A549 (cell line): ENCODE measurements at regions not wholly inside any gene's neighbourhood (a gene's known extent, or its start where the extent isn't known, plus 50 kb on each side); places are given as distances from the start of the nearest gene placed in this dataset.
A peak's percentile ranks its signal among the peaks of the same experiment; 100 is the strongest.

ENCODE experiments used
- ATAC-seq, 2 experiments: fragments of 200-7000 bp in 1 of 2; fragments of >200 bp in 1 of 2; cut with Nextera tagmentation in 1 of 2; cut with Tn5 transposase in 1 of 2; 3 replicates each; pipeline versions ENCODE4 v1.8.0 to v1.9.1; 2018 to 2020; ENCODE audit warnings: mild to moderate bottlenecking in 1 of 2, moderate library complexity in 1 of 2
- CTCF ChIA-PET: fragments of 300-600 bp; sonication (Branson Sonifier 250); formaldehyde crosslinking; extraction: SDS; loops from one replicate; lab custom pipeline; 2021; ENCODE audit warnings: antibody characterized with exemption, inconsistent platforms; lab: Yijun Ruan, JAX
- POLR2A ChIA-PET: fragments of 350-600 bp; formaldehyde crosslinking; extraction: SDS; loops from one replicate; lab custom pipeline; 2021; ENCODE audit warnings: antibody characterized with exemption, inconsistent platforms; lab: Yijun Ruan, JAX
- DNase-seq, 2 experiments: peaks; one replicate each; pipeline versions ENCODE4 v3.0.0 to v3.0.0-alpha.2; 2011 to 2016; ENCODE audit warnings: low read depth in 1 of 2, low spot score in 1 of 2
- FAIRE-seq: peaks from 2 replicates; lab custom pipeline; 2011; peaks lifted over from hg19 to GRCh38; lab: Jason Lieb, UNC
- H3K27ac ChIP-seq, 2 experiments: fragments of >200 bp; sonication (Bioruptor Twin); formaldehyde crosslinking; 3 replicates each; pipeline ENCODE4 v1.5.1; 2016 to 2017
- H3K4me1 ChIP-seq: fragments of >200 bp; sonication (Bioruptor Twin); formaldehyde crosslinking; 3 replicates; pipeline ENCODE4 v1.6.1; 2016
- H3K4me2 ChIP-seq: fragments of >200 bp; sonication (Bioruptor Twin); formaldehyde crosslinking; 3 replicates; pipeline ENCODE4 v1.6.1; 2016
- H3K4me3 ChIP-seq: fragments of >200 bp; sonication (Bioruptor Twin); formaldehyde crosslinking; 3 replicates; pipeline ENCODE4 v1.5.1; 2016
- H3K9me3 ChIP-seq: fragments of >200 bp; sonication (Bioruptor Twin); formaldehyde crosslinking; 3 replicates; pipeline ENCODE4 v1.6.1; 2016
- EHMT2 ChIP-seq: fragments of 200-600 bp; sonication (generic); IDR thresholded peaks from 2 replicates; pipeline ENCODE4 v1.6.1; 2016; ENCODE audit warnings: antibody characterized with exemption, low read depth, mild to moderate bottlenecking, moderate library complexity
- EP300 ChIP-seq, 2 experiments: fragments of >200 bp; sonication (Bioruptor Twin); formaldehyde crosslinking; IDR thresholded peaks; 2 replicates in 1 of 2; 3 replicates in 1 of 2; pipeline ENCODE4 v1.6.1; 2016 to 2017
- FOSB ChIP-seq: fragments of 250-450 bp; sonication (Bioruptor Pico); IDR thresholded peaks from 2 replicates; pipeline ENCODE4 v1.5.0; 2020; ENCODE audit warnings: mild to moderate bottlenecking, moderate library complexity
- FOXS1 ChIP-seq: fragments of 250-450 bp; sonication (Bioruptor Pico); IDR thresholded peaks from 2 replicates; pipeline ENCODE4 v1.5.0; 2020; ENCODE audit warnings: mild to moderate bottlenecking, moderate library complexity
- GATA3 ChIP-seq: IDR thresholded peaks from 2 replicates; pipeline ENCODE4 v1.6.1; 2012; ENCODE audit warnings: borderline replicate concordance
- HDAC2 ChIP-seq: fragments of 200-600 bp; sonication (generic); IDR thresholded peaks from 2 replicates; pipeline ENCODE4 v1.6.1; 2016
- HEYL ChIP-seq: fragments of 250-450 bp; sonication (Bioruptor Pico); IDR thresholded peaks from 2 replicates; pipeline ENCODE4 v1.8.0; 2021; ENCODE audit warnings: mild to moderate bottlenecking, moderate library complexity
- HOXB13 ChIP-seq: fragments of 250-450 bp; sonication (Bioruptor Pico); IDR thresholded peaks from 2 replicates; pipeline ENCODE4 v1.5.0; 2020; ENCODE audit warnings: low read depth, mild to moderate bottlenecking, moderate library complexity
- JUN ChIP-seq, 2 experiments: fragments of >200 bp; sonication (Bioruptor Twin); formaldehyde crosslinking; IDR thresholded peaks; 2 replicates in 1 of 2; 3 replicates in 1 of 2; pipeline ENCODE4 v1.6.1; 2016 to 2017
- KDM1A ChIP-seq: fragments of 200-600 bp; sonication (generic); IDR thresholded peaks from 2 replicates; pipeline ENCODE4 v1.6.1; 2016; ENCODE audit warnings: low read depth, mild to moderate bottlenecking
- MAFK ChIP-seq: fragments of 450-650 bp; IDR thresholded peaks from 2 replicates; pipeline ENCODE4 v1.6.1; 2014; ENCODE audit not compliant: partially characterized antibody
- NPAS2 ChIP-seq: fragments of 250-450 bp; sonication (Bioruptor Pico); IDR thresholded peaks from 2 replicates; pipeline ENCODE4 v1.8.0; 2022; ENCODE audit warnings: mild to moderate bottlenecking, moderate library complexity, borderline replicate concordance
- POLR2A ChIP-seq: IDR thresholded peaks from 2 replicates; pipeline ENCODE4 v1.6.1; 2012; ENCODE audit warnings: mild to moderate bottlenecking, low read length
- POLR2AphosphoS2 ChIP-seq: conservative IDR thresholded peaks from 2 replicates; pipeline ENCODE4 v1.6.1; 2012; ENCODE audit warnings: low read length, improper control_type of control experiment, inconsistent platforms
- RCOR1 ChIP-seq: fragments of 150-350 bp; IDR thresholded peaks from 2 replicates; pipeline ENCODE4 v1.6.1; 2014; ENCODE audit warnings: antibody characterized with exemption, low read length, low read depth
- REST ChIP-seq: fragments of 200-600 bp; sonication (generic); IDR thresholded peaks from 2 replicates; pipeline ENCODE4 v1.6.1; 2016; ENCODE audit warnings: antibody characterized with exemption, mild to moderate bottlenecking, moderate library complexity
- RFX5 ChIP-seq: fragments of 450-650 bp; IDR thresholded peaks from 2 replicates; pipeline ENCODE4 v1.7.1; 2014; ENCODE audit warnings: antibody characterized with exemption, mild to moderate bottlenecking, moderate library complexity
- TP53 ChIP-seq: fragments of 250-450 bp; sonication (Bioruptor Pico); IDR thresholded peaks from 2 replicates; pipeline ENCODE4 v1.5.0; 2021; ENCODE audit warnings: mild to moderate bottlenecking, moderate library complexity
- ZC3H11A ChIP-seq: fragments of 450-650 bp; IDR thresholded peaks from 2 replicates; pipeline ENCODE4 v1.6.1; 2014; ENCODE audit warnings: antibody characterized with exemption, mild to moderate bottlenecking
- ZFP36 ChIP-seq: fragments of 450-650 bp; IDR thresholded peaks from 2 replicates; pipeline ENCODE4 v1.6.1; 2014; ENCODE audit warnings: borderline replicate concordance; ENCODE audit not compliant: partially characterized antibody
- WGBS: methylation state at CpG from one replicate; pipeline ENCODE4 v1.1.6; 2017; ENCODE audit errors: missing lambda C conversion rate; 5-methylcytosine and 5-hydroxymethylcytosine counted together
- TF ChIP-seq, protein P1 (sequence below): IDR thresholded peaks from 2 replicates; pipeline ENCODE4 v1.6.1; 2012
- TF ChIP-seq, protein P2 (sequence below): fragments of >200 bp; sonication (Bioruptor Twin); formaldehyde crosslinking; IDR thresholded peaks from 3 replicates; pipeline ENCODE4 v1.5.1; 2016
- TF ChIP-seq, protein P3 (sequence below): fragments of 150-350 bp; IDR thresholded peaks from 2 replicates; pipeline ENCODE4 v1.6.1; 2014; ENCODE audit warnings: low read depth, mild to moderate bottlenecking, low read length
- TF ChIP-seq, protein P4 (sequence below): fragments of >200 bp; sonication (Bioruptor Twin); formaldehyde crosslinking; IDR thresholded peaks from 2 replicates; pipeline ENCODE4 v1.6.1; 2016
- TF ChIP-seq, protein P5 (sequence below): IDR thresholded peaks from 2 replicates; pipeline ENCODE4 v1.6.1; 2012; ENCODE audit warnings: low read depth, borderline replicate concordance

GRCh38 chr4:64712590-64712989 is 303.3 kb upstream of the TECRL start:
- H3K4me3 ChIP-seq, result no peak overlapping the region
- ChIA-PET POLR2A (no interaction called here), CTCF (no interaction called here)
- no peak for FAIRE-seq
- DNase-seq, result no peak
- H3K9me3 ChIP-seq, result no peaks in the 10 kb centered on the region
- TF ChIP-seq FOXS1 (CRISPR knock-in tag) (no peak), TP53 (no peak), NPAS2 (CRISPR knock-in tag) (no peak), POLR2A (no peak), ZFP36 (no peak), FOSB (CRISPR knock-in tag) (no peak), POLR2AphosphoS2 (no peak)
- TF ChIP-seq, protein P1, sequence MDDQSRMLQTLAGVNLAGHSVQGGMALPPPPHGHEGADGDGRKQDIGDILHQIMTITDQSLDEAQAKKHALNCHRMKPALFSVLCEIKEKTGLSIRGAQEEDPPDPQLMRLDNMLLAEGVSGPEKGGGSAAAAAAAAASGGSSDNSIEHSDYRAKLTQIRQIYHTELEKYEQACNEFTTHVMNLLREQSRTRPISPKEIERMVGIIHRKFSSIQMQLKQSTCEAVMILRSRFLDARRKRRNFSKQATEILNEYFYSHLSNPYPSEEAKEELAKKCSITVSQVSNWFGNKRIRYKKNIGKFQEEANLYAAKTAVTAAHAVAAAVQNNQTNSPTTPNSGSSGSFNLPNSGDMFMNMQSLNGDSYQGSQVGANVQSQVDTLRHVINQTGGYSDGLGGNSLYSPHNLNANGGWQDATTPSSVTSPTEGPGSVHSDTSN, result no peak
- TF ChIP-seq, protein P2, sequence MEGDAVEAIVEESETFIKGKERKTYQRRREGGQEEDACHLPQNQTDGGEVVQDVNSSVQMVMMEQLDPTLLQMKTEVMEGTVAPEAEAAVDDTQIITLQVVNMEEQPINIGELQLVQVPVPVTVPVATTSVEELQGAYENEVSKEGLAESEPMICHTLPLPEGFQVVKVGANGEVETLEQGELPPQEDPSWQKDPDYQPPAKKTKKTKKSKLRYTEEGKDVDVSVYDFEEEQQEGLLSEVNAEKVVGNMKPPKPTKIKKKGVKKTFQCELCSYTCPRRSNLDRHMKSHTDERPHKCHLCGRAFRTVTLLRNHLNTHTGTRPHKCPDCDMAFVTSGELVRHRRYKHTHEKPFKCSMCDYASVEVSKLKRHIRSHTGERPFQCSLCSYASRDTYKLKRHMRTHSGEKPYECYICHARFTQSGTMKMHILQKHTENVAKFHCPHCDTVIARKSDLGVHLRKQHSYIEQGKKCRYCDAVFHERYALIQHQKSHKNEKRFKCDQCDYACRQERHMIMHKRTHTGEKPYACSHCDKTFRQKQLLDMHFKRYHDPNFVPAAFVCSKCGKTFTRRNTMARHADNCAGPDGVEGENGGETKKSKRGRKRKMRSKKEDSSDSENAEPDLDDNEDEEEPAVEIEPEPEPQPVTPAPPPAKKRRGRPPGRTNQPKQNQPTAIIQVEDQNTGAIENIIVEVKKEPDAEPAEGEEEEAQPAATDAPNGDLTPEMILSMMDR, result no peak
- 45% methylated on average over 8 of the region's 8 CpGs for WGBS
- H3K4me1 ChIP-seq, result no peaks in the 10 kb centered on the region
- H3K4me2 ChIP-seq, result no peak overlapping the region
- ATAC-seq, result no peak
- H3K27ac ChIP-seq, result no peak overlapping the region

GRCh38 chr4:64705989-64706388 is 296.7 kb upstream of the TECRL start:
- DNase-seq (no peak), ATAC-seq (no peak), FAIRE-seq (no peak)
- CTCF ChIA-PET, result no interaction called here
- H3K4me2 ChIP-seq, result no peak overlapping the region
- no peak overlapping the region for H3K27ac ChIP-seq
- TF ChIP-seq MAFK (peak; percentile 17), EHMT2 (no peak)
- POLR2A ChIA-PET, result no interaction called here
- no peaks in the 10 kb centered on the region for H3K9me3 ChIP-seq
- no peak overlapping the region for H3K4me3 ChIP-seq
- no peaks in the 10 kb centered on the region for H3K4me1 ChIP-seq
- 69% methylated on average over 3 of the region's 3 CpGs for WGBS

DNA sequence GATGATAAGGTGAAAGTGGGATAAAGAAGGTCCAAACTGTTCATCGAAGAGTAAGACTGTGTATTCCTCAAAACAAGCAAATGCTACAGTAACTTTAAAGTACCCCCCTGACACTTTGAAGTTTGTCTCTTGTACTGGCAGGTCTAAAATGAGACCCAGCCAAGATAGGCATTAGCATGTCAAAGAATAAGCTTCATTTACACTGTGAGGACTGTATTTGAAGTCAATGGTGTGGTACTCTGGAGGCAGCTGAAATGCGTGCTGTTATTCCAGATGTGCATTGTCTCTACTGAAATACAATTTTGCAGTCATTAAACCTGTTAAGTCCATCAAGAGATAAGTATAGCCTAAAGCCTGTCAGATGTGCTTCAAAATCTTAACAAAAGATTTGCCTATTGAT is 288.9 kb upstream of the TECRL start:
- WGBS, result 24% methylated on average over 2 of the region's 2 CpGs
- no peak for FAIRE-seq

GRCh38 chr4:64682946-64683345 is 273.7 kb upstream of the TECRL start:
- DNase-seq, result no peak
- no peak for FAIRE-seq
- TF ChIP-seq REST, result no peak
- no peak for TF ChIP-seq RFX5
- TF ChIP-seq HOXB13 (CRISPR knock-in tag), result no peak
- no peak for TF ChIP-seq POLR2AphosphoS2
- TF ChIP-seq, protein P3, sequence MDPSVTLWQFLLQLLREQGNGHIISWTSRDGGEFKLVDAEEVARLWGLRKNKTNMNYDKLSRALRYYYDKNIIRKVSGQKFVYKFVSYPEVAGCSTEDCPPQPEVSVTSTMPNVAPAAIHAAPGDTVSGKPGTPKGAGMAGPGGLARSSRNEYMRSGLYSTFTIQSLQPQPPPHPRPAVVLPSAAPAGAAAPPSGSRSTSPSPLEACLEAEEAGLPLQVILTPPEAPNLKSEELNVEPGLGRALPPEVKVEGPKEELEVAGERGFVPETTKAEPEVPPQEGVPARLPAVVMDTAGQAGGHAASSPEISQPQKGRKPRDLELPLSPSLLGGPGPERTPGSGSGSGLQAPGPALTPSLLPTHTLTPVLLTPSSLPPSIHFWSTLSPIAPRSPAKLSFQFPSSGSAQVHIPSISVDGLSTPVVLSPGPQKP, result no peak
- no peak for TF ChIP-seq FOSB (CRISPR knock-in tag)
- no peak for TF ChIP-seq HEYL (CRISPR knock-in tag)
- TF ChIP-seq GATA3, result no peak
- TF ChIP-seq KDM1A, result no peak
- no peak for TF ChIP-seq ZC3H11A
- TF ChIP-seq JUN (IDR thresholded peaks at IDR 0.05), result no peak
- TF ChIP-seq, protein P4, sequence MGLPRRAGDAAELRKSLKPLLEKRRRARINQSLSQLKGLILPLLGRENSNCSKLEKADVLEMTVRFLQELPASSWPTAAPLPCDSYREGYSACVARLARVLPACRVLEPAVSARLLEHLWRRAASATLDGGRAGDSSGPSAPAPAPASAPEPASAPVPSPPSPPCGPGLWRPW, result no peak
- TF ChIP-seq, protein P5, sequence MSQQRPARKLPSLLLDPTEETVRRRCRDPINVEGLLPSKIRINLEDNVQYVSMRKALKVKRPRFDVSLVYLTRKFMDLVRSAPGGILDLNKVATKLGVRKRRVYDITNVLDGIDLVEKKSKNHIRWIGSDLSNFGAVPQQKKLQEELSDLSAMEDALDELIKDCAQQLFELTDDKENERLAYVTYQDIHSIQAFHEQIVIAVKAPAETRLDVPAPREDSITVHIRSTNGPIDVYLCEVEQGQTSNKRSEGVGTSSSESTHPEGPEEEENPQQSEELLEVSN, result no peak
- TF ChIP-seq EP300 (IDR thresholded peaks at IDR 0.05), result no peak
- no peak for TF ChIP-seq HDAC2
- TF ChIP-seq POLR2A, result no peak
- no peaks in the 10 kb centered on the region for H3K9me3 ChIP-seq
- ATAC-seq, result no peak
- CTCF ChIA-PET, result no interaction called here
- no peak overlapping the region for H3K4me2 ChIP-seq
- POLR2A ChIA-PET, result no interaction called here
- 34% methylated on average over 4 of the region's 4 CpGs for WGBS
- no peaks in the 10 kb centered on the region for H3K4me1 ChIP-seq
- no peak overlapping the region for H3K27ac ChIP-seq
- H3K4me3 ChIP-seq, result no peak overlapping the region

More for the DNA sequence above, 288.9 kb upstream of the TECRL start:
- no peak for ATAC-seq
- no peak overlapping the region for H3K4me3 ChIP-seq
- no peaks in the 10 kb centered on the region for H3K9me3 ChIP-seq
- POLR2A ChIA-PET, result no interaction called here
- TF ChIP-seq RCOR1, result no peak
- no peak for TF ChIP-seq TP53
- no peak overlapping the region for H3K27ac ChIP-seq
- H3K4me2 ChIP-seq, result no peak overlapping the region
- CTCF ChIA-PET, result no interaction called here
- DNase-seq, result no peak
- no peaks in the 10 kb centered on the region for H3K4me1 ChIP-seq
